HG02642 (cell line): ENCODE measurements at regions not wholly inside any gene's neighbourhood (a gene's known extent, or its start where the extent isn't known, plus 50 kb on each side); places are given as distances from the start of the nearest gene placed in this dataset.
A peak's percentile ranks its signal among the peaks of the same experiment; 100 is the strongest.
"Not testable (repeated sequence)": the region's sequence is repeated elsewhere in the genome, so short reads cannot be mapped to it uniquely, and the experiment has no call there.

ENCODE experiments used
- ATAC-seq: cut with Tn5 transposase; IDR thresholded peaks from one replicate; pipeline ENCODE4 v1.9.1; 2021; ENCODE audit warnings: mild to moderate bottlenecking; ENCODE audit not compliant: unreplicated experiment, poor library complexity

DNA sequence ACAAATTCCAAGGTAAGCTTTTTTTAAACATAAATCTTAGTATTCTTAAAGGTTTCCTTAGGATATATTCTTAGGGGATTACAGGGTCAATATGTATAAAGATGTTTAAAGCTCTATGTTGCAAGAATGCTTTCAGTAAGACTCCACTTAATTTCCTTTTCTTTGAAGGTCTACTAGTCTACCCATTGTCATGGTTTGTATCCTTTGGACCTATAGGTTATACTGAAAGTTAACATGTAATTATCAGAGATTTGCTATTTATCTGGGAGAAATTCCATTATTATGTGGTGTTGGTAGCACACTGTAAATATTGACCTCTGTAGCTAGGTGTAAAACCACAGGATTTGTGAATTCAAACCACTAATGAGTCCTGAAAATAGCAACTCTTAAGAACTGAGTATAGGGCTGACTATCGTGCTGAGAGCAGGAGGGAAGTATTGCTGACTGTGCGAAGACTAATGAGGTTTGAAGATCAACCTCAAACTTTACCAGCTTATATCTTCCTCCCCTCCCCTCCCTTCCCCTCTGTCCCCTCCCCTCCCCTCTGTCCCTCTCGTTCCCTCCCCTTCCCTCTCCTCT, 85.6 kb downstream of the GADD45G start:
- ATAC-seq, result peak; percentile 85

DNA sequence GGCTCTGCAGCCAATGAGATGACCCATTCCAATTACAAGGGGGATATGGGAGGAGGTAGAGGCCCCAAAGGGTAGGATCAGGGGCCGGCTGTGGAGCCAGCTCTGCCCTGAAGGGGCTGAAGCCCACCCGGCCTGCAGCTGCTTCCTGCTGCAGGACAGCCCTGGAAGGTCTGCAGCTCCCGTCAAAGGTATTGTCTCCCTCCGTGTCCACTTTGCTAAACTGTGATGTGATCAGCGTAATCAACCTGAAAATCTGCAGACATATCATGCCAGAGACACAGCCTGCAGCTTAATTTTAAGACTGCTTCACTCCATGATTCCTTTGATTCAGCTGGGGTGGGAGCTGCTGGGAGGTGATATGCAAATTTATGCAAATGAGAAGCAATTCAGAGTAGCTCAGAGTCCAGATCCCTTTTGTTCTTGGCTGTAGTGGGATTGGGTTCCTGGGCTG, 90.7 kb downstream of the GADD45G start:
- ATAC-seq, result no peak

DNA sequence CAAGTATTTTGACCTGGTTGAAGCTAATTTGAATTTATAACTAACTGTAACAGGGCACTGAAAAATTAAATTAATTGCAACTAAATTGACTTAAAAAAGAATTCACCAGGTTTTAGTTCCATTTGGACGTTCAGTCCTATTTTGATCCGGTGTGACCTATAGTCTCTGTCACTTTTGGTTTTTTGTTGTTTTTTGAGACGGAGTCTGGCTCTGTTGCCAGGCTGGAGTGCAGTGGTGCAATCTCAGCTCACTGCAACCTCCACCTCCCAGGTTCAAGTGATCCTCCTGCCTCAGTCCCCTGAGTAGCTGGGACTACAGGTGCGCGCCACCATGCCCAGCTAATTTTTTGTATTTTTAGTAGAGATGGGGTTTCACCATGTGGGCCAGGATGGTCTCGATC, 91.2 kb downstream of the GADD45G start:
- ATAC-seq, result not testable (repeated sequence)

DNA sequence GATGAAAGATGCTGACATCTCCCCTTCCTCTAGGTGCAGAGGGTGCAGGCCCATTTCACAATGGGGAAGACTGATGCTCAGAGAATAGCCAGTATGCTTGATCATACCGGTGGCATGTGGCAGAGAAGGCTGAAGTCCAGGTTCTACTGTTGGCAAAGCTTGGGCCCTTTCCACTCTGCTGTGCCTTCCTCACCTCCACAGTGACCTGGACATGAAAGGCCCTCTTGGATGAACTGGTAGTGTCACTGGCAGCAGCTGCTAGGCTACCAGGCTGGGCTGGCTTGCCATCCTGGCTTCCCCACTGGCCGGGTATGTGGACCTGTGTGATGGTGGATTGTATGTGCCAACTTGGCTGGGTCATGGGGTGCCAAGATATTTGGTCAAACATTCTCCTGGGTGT, 92.0 kb downstream of the GADD45G start:
- no peak for ATAC-seq

DNA sequence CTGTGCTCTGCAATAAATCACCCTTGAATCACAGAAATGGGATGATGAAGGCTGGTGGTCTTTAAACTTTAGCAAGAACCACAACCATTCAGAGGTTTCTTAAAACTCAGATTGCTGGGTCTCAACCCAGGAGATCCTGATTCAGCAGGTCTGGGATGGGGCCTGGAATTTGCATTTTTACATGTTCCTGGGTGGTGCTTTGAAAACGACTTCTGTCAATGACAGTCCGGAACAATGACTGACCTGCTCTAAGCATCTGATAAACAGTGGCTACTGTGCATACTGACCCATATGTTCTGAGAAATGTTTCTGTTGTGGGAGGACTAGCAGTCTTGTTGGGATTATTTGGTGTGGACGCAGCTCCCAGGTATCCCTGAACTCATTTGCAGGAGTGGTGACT, 92.7 kb downstream of the GADD45G start:
- ATAC-seq, result no peak

DNA sequence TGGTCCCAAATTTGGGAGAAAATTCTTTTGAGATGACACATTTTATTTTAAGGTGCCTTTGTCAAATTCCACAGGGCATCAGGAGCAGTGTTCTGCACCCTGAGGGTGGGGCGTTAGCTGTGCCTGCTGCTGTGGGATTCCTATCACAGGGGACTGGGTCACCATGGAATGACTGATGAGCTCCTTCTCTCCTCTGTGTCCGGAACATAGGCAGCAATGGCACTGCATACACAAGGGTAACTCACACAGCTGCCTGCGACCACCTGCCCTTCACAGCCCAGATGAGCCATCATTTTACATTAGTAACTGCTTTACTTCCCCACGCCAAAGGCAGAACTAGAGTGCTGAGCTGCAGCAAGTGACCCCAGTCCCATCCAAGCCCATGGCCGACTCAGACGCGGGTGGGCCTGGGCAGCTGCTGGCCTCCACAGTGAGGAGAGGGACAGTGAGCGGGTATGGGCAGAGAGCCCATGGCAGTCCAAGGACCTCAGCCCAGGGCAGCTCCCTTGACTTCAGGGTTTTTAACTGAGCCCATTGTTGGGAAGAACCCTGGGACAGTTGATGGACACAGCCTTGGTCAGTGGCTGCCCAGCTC, 93.7 kb downstream of the GADD45G start:
- no peak for ATAC-seq

DNA sequence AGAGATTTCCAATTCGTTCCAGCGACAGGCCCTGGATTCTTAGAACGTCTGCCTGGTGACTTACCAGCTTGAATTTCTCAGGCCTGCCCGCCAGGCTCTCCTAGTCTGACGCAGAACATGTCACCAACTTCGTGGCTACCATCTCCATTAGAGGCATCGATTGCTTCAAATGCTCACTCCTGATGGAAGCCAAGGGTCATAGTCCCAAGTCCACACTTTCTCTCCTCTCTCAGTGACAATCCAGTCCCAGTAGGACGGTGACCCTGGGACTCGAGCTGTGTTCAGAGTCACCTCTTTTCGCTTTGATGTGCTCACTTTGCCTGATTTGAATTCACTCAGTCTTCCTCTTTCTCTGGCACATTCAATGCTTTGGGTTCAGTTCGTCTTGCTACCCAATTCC, 94.8 kb downstream of the GADD45G start:
- ATAC-seq, result no peak

DNA sequence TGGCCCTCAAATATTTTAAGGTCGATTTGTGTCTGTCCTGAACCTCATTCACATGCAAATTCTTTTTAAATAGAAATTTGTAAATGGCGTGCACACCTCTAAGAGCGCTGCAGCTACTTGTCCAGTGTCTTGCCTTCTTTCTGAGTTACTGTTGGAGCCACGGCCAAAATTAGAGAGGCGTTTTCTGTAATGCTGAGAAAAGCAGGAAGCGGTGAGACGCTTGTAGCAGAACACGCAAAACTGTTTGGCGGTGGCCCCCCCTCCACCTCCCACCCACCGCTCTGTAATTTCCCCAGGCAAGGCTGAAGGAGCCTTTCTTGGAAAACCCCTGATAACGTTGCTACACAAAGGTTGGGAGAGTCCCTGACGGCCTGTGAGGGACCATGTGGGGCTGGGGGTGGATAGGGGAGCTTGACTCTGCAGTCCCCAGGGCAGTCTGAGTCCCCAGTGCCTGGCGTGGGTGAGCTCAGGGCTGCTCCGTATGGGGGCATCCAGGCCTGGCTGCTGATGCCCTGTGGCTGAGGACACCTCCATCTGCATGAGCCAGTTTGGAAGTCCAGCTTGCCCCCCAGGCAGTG, 96.5 kb downstream of the GADD45G start:
- peak; percentile 83 for ATAC-seq

DNA sequence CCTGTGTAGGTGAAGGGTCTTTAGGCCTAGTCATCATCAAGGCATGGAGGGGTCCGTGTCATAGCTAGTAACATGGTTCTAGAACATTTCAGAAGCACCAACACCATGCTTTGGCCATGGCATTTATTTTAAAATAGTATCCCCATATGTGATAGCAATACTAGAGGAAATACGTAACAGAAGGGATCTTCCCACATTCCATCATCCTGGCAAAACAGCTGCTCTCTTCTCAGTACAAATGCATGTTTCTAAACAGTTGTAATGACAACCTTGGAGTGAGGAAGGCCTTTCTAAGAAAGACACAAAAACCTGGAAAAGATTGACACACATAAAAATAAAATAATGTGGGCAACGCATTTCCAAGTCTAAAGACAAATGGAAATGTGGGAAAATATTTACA, 97.6 kb downstream of the GADD45G start:
- no peak for ATAC-seq

DNA sequence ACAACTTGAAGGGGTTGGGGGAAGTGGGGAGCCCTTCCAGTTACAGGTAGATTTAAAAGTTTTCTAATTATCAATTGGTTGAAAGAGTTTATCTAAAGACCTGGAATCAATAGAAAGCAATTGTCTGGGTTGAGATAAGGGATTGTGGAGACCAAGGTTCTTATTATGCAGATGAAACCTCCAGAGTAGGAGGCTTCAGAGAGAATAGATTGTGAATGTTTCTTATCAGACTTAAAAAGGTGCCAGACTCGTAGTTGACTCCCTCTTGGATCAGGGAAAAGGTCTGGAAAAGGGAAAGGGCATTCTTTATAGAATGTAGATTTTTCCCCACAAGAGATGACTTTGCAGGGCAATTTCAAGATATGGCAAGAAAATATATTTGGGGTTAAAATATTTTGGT, 100.8 kb downstream of the GADD45G start:
- no peak for ATAC-seq

DNA sequence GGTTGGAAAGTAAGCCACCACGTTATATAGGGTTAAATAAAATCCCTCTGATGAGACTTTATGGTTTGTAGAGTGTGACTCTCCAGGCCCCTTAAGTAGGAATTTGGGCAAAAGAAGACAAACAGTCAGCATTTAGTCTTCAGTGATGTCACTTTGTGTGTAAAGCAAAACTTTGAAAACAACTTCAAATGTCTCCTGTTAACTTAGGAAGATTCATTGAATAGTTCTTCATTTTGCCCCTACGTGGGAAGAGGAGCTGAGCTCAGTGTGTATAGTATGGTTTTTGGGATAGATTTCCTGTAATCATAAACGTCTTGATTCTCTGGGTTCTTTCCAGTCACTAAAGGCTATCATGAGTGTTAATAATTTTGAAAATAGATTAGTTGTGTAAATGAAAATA, 101.3 kb downstream of the GADD45G start:
- ATAC-seq, result no peak

DNA sequence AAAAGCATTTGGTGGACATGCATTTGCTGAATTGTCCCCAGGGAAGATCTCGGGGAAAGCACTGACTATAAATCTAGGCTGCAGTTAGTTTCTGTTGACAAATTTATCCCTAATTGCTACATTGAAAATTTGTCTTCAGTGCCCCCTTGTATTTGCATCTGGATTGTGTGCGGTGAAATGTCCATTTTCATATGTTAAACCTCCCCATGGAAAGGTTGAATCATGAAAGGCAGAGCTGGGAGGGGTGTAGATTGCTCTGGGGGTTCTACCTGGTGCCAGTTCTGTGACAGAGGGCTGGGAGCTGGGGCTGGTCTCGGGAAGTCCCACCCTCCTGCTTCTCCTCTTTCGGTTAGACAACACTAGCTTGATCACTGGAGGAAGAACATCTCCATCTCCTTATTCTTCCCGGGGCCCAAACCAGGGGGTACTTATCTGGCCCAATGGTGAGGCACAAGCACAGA, 101.9 kb downstream of the GADD45G start:
- ATAC-seq, result peak; percentile 58

DNA sequence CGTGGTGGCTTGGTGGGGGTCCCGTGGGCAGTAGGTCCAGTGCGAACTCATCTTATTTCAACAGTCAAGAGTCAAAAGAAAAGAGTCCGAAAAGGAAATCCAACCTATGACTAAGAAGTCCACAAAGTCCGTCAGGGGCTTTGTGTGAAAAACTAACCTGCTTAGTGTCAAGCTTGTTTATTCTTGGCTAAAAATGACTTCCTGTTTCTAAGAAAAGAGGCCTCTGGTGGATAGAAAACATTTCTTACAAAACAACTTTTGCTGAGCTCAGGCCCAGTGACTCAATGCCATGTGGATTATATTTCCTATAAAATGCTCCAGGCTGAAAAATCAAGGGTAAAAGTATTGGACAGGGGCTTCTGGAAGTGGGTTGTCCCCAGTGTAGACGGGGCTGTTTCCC, 105.9 kb downstream of the GADD45G start:
- ATAC-seq, result no peak

DNA sequence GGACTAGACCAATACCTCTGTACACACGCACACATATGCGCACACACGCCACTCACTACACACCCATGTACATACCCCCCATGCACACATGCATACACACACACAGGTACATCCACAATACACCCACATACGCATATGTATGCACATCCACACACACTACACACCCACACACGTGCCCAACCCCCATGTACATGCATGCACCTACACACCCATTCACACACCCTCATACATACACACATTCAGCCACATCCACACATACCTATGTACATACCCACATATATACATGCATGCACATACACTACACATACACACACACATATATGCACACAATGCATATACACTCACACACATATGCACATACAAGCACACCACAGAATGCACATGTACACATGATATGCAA, 107.1 kb downstream of the GADD45G start:
- no peak for ATAC-seq

DNA sequence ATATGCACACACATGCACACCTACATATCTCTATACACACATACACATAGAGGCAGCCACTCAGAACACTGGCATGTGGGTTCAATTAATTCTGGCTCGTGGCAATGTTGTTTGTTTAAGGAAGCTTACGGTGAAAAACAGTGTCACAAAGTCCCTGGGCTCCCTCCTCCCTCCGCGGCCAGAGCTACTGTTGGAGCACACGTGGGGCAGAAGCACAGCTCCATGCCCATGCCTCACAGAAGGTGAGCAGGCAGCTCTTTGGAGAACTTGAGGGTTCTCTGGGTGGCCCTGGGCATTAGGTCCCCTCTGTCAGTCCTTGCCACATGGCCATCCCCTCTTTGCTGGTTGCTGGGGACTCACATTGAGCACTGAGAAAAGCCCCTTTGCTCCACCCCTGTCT, 107.5 kb downstream of the GADD45G start:
- ATAC-seq, result no peak

DNA sequence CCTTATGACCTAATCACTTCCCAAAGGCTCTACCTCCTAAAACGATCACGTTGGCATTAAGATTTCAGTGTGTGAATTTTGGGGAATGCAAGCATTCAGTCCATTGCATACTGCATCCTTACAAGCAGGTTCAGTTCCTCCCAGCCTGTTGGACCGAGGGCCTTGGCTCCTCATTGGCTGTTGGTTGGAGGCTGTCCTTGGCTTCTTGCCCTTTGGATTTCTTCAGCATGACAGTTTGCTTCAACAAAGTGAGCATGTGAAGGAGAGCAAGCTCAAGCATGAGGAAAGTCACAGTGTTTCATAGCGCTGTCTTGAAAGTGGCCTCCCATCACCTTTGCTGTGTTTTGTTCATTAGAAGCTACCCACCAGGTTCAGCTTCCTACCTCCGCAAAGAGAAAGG, 109.5 kb downstream of the GADD45G start:
- no peak for ATAC-seq

DNA sequence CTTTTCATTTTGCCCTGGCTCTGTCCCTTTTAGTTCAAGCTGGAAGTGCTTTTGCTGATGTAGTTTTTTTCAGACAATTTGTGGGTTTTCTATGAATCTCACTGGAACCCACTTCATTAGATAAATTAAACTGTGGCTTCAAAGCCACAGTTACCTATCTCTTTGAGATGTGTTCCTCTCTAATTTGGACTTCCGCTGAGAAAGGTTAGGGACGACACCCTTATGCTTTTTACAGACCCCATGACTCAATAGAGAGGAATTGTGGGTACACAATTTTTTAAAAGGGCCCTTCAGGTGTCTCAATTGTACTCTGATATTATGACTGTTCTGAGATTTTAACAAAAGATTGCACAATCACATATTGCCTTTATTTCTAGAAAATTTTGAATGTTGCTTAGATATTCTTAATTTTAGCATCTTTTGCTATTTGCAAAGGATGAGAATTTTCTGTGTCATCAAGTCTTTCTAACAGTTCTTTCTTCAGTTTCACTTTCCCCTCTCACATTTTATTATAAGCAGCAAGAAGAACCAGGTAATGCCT, 110.6 kb downstream of the GADD45G start:
- no peak for ATAC-seq

DNA sequence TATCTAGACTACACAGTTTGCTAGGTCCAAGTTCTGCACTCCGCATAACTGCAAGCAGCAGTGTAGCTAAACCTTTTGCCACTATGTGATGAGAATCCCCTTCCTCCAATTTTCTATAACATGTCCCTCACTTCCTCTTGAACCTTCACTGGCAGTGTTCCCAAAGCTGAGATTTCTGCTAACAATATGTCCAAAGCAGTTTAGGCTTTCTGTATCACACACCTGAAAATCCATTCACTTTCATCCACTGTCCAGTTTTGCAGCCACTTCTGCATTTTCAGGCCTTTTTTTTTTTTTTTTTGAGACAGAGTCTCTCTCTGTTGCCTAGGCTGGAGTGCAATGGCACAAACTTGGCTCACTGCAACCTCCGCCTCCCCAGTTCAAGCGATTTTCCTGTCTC, 111.1 kb downstream of the GADD45G start:
- no peak for ATAC-seq

DNA sequence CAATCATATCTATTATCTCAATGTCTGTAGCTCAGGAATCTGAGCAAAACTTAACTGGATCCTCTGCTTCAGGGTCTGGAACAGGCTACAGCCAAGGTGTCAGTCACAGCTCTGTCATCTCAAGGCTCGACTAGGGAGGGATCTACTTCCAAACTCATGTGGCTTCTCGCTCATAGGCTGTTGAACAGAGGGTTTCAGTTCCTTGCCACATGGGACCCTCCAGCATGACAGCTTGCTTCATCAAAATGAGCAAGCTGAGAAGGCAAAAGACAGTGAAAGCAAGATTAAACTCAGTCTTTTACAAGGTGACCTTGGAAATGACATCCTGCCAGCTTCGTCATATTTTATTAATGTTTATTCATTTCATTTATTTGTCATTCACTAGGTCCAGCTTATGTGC, 111.7 kb downstream of the GADD45G start:
- no peak for ATAC-seq

DNA sequence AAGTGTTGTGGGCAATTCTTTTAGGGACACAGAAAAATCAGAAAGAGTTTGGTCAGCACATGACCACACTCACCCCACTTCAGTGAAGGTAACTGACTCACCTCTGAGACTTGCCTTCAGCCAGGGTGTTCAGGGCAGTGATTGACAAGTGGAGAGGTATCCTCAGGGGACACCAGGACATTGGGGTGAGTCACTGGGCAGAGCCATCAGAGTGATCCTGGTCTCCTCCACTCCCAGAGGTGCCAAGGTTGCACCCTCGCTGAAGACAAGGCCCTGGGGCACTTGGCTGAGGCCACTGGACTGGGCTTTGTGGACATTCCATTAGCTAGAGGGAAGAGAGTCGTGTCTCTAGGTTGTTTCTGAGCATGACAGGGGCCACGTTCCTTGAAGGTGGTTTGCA, 113.4 kb downstream of the GADD45G start:
- no peak for ATAC-seq

DNA sequence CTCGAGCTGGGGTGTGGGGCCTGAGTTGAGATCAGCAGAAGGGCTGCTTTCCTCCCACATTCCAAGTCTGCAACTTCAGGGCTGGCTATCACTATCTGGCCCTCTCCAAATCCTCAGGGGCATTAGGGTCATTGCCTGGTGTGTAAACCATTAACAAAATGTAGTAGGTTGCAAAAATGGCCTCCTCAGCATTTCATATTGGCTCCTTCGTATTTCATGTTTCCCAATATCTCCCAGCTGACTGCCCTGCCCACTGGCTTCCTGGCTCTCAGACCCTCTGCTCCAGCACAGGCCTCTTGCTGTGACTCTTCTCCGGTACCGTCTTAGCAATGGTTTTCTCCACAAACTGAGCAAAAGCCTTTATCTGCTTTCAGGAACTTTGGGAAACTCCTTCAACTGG, 113.8 kb downstream of the GADD45G start:
- no peak for ATAC-seq

DNA sequence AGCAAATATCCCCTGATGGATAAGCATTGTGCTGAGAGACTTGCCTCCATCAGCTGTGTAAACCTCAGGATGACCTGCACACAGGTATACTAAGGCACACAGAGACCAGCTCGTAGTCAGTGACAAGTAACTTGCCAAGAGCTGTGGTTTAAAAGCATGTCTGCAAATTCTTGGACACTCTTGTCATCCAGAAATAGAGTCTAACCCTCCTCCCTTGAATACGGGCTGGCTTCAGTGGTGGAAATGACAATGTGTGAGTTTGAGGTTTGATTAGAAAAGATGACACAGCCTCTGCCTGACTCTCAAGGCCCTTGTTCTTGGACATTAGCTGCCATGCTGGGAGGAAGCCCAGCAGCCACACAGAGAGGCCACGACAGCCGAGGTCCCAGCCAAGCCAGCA, 114.4 kb downstream of the GADD45G start:
- ATAC-seq, result no peak
